Epidermal melanocyte (primary cell): ENCODE measurements at regions not wholly inside any gene's neighbourhood (a gene's known extent, or its start where the extent isn't known, plus 50 kb on each side); places are given as distances from the start of the nearest gene placed in this dataset.
"Not testable (repeated sequence)": the region's sequence is repeated elsewhere in the genome, so short reads cannot be mapped to it uniquely, and the experiment has no call there.

ENCODE experiments used
- DNase-seq: peaks from one replicate; pipeline ENCODE4 v3.0.0; 2011; ENCODE audit warnings: low spot score; ENCODE audit not compliant: insufficient read length

DNA sequence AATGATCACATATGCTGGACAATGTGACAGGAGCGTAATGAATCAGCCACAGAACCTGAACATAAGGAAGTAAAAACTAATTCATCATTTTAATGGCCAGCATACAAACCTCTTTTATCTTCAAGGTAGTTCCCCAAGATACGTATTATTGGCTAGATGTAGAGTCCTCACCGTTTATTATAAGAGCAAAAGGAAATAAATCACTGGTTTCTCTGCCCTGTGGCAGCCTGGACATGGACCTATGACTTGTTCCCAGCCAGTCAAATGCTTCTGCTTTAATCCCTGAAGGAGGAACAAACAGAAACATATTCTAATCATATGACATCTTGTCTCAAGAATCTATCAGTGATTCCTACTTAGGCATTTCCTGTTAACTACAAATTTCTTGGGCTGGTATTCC lies 86.8 kb upstream of the FAM241A start:
- DNase-seq = no peak

DNA sequence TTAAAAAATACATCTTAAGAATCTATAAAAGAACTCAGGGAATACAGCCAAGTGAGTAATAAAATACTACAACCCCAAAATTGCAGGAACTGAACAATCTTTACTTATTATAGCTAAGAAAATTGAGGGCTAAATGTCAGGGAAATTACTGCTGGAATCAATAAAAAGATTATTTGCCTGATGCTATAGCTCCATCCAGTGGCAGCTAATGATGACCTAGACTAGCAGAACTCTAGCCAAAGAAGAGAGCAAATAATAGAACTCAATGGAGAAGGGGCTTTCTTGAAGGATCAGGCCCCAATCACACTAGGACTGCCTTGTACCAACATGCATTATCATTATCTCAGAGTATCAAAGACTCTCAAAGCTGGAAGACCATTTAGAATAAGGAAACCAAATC lies 85.0 kb upstream of the FAM241A start:
- no peak for DNase-seq

DNA sequence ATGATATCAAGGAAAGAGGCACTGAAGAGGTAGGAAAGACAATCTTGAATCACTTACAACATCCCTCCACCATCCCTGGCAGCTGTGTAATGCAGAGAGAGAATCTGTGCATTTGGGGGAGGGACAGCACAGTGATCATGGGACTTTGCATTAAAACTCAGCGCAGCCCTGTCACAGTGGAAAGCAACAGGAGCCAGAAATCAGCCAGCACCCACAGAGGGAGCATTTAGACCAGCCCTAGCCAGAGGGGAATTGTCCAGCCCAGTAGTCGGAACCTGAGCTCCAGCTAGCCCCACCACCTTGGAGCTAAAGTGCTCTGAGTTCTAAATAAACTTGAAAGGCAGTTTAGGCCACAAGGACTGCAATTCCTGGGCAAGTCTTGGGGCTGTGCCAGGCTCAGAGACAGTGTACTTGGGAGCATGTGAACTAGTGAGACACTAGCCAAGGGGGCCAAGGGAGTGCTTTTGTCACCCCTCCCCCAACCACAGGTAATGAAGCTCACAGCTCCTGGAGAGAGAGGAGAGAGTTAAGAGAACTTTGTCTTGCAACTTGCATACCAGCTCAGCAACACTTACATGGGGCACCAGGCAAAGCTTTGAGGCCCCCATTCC lies 83.9 kb upstream of the FAM241A start:
- no peak for DNase-seq

DNA sequence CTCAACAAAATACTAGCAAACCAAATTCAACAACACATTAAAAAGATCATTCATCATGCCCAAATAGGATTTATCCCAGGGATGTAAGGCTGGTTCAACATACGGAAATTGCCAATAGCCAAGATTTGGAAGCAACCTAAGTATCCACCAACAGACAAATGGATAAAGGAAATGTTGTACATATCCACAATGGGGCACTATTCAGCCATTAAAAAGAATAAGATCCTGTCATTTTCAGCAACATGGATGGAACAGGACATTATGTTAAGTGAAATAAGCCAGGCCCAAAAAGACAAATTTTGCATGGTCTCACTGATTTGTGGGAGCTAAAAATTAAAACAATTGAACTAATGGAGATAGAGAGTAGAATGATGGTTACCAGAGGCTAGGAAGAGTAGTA lies 82.0 kb upstream of the FAM241A start:
- no peak for DNase-seq

DNA sequence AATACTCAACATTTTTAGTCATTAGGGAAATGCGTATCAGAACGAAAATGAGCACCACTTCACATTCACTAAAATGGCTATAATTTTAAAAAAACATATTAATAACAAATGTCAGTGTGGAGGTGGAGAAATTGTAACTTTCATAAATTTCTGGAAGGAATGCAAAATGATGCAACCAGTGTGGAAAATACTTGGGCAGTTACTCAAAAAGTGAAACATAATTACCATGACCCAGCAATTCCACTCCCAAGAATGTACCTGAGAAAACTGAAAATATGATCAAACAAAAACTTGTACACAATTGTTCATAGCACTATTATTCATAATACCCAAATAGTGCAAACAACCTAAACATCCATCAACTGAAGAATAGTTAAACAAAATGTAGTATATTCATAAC lies 76.1 kb upstream of the FAM241A start:
- no peak for DNase-seq

DNA sequence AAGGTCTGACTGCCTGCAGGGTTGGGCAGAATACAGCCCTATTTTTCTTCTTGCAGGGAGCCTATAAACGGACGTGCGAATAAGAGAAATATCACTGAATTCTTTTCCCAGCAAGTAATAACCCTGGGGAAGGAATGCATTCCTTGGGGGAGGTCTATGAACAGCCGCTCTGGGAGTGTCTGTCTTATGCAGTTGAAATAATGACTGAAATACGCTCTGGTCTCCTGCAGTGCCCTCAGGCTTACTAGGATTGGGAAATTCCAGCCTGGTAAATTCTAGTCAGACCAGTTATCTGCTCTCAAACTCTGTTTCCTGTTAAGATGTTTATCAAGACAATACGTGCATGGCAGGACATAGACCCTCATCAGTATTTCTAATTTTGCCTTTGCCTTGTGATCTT lies 72.1 kb upstream of the FAM241A start:
- no peak for DNase-seq

DNA sequence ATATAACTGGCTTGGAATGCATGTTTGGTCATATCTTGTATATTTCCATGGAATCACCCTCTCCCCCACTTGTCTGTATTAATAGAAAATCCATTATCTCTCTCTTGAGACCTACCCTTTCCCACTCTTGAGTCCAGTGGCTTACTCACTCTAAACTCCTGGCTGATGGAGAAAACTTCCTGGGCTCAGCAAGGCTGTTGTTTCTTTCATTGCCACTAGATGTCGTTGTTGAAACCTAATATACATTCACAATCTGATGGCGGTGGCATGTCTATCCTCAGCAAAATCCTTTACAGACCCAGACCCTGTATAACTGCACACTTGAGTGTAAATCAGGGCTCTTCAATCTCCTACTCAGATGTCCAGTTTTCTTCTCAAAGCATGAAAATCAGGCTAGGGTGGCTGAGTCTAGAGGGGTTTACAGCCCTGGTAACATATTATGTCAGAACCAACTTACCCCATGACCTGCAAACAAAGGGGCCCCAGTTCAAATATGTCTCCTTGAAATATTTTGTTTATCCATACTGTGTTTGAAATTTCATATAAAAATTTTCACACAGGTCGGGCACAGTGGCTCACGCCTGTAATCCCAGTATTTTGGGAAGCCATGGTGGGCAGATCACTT lies 70.0 kb upstream of the FAM241A start:
- no peak for DNase-seq

DNA sequence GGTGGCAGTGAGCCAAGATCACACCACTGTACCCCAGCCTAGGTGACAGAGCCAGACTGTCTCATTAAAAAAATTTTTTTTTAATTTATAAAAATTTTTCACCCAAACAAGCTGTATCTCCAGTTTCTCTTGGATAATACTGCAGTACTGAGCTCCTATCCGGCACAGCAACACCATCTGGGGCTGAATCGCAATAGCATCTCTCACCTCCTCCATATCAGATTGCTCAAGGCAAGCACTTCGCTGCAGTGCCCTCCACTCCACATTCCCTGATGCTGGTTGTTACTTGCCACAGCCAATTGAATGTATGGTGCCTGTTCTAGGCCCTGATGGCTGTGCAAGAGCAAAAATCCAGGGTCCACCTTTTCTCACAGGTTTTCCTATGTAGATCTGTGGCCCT lies 69.3 kb upstream of the FAM241A start:
- no peak for DNase-seq

DNA sequence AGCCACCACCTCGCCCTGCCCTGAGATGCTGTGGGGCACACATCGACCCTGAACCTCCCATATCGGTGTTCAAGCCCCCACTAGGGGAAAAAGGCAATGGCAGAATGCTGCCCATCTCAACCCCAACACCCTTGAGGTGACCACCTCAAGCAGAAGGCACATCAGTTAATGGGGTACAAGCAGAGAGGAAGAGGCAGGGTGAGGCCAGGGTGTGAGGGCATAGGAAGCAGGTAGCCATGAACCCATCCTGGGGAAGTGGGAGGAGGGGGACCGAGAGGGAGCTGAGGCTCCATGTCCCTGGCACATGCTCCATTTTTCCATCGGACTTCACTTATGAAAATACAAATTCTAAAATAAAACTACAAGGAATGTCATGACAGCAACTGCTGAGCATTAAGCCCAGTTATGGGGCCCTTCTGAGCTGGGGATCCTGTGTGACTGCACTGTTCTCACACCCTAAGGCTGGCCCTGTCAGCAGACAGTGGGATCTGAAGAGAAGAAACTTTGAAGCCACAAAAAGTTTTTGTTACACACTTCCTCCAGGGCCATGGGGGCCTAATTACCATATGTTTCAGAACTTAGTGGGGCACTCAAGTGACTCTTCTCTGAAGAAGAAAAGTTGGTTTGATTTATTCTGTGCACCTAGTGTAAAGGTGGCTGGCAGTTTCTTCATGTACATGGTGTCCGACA lies 68.2 kb upstream of the FAM241A start:
- DNase-seq = no peak

DNA sequence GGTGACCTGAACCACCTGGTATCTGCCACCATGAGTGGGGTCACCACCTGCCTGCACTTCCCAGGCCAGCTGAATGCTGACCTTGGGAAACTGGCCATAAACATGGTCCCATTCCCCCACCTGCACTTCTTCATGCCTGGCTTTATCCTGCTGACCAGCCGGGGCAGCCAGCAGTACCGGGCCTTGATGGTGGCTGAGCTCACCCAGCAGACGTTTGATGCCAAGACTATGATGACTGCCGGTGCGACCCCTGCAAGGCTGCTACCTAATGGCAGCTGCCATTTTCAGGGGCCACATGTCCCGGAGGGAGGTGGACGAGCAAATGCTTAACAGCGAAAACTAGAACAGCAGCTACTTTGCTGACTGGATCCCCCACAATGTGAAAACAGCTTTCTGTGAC lies 67.5 kb upstream of the FAM241A start:
- DNase-seq = no peak

DNA sequence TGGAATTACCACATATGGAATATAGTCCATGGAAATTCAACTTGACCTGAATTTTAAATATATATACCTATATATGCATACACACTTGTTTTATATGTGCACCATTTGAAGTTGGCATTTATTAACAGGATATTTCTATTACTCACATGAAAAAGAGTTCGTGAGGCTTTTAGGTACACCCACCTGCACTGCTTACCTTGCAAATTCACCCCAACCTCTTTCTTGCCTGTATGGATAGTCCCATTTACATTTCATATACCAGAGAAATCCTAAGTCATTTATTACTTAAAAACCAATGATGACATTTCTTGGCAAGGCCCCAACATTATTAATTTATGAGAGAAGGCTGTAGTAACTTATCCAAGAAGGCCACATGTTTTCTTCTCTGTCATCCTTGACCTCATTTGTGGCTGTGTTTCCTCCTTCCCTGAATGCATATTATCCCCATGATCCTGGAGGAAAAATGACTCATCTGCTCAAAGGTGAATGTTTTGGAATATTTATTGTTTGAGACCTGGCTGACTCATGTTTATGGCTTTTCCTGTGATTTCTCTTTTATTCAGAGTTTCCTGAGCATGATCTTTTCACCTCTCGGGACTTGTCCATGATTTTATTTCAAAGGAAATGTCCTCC lies 62.2 kb upstream of the FAM241A start:
- no peak for DNase-seq

DNA sequence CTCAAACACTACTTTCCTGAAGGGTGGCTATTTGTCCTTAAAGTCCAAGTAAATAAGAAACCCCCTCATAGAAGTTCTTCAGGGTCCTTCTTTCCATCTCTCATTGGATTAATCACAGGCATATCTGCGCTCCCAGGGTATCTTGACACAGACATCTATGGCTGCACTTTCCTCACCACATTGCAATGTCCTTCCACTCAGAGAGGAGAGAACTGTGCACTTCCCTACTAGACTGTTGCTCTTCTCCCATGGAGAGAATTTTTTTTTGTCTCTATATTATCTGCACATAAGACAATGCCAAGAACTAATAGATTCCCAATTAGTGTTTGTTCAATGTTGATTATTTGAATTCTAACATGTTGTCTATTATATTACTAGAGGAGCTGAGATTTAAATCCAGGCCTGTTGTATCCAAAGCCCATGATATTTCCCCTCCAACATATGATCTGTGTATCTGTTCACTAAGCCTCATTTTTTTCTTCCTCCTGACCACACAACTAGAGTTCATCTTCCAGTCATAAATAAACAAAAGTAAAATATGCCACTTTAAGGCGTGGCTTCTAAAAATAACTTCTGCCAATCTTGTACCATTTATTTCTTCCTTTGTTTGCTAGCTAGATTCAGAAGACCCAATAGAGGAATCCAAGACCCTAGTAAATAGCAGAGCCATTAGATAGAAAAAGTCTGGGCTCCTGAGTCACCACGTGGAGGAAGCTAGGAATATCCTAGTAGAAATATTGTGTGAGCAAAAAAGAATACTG lies 61.5 kb upstream of the FAM241A start:
- DNase-seq = no peak

DNA sequence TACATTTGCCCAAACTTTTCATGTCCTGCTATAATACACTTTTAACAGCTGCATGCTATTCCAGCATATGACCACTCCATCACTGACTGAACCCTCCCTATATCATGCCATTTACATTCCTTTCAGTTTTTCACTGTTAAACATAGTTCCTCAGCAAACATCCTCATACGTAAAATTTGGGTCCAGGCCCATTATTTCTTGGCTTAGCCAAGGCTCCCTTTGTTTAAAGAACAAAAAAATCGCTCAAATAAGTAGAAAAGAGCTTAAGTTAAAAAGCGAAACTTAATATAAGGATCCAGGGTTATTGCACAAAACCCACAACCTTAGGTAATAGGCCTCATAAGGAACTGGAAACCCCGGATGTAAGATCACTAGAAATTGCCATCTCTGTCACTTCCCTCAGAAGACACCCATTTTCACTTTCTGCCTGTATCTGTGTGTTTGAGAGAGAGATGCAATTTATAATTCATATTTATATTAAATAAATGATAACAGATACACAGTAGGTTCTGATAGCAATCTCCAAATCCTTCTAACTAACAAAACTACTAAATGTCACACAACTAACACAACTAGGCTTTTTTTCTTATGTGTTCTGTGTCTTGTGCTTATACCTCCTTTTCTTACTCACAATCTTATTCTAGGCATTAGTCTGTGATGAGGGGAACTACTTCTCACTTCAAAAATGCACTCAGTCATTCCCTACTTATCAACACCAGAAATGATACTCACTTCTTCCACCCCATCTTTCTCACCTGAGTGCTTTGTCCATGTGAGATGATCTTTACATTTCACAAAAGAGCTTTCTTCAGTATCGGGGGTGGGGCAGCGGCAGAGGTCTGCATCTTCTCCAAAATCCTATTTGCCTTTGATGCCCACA lies 59.9 kb upstream of the FAM241A start:
- DNase-seq = no peak

DNA sequence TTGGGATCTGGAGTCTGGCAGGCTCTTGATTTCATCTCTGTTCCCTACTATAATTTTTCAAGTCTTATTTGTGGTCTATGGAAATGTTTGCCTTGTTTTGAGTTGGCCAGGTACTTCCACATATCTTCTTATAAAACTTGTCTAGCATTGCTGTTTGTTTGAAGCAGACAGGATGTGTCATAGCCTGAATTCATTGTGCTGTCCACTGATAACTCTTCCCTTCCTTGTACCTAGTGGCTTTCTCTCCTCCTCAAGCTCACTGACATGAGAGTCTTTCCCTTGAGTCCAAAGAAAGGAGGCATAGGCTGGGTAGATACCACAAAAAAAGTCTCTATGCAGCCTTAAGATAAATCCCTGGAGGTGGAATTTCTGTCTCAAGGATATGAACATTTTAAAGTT lies 59.2 kb upstream of the FAM241A start:
- no peak for DNase-seq

DNA sequence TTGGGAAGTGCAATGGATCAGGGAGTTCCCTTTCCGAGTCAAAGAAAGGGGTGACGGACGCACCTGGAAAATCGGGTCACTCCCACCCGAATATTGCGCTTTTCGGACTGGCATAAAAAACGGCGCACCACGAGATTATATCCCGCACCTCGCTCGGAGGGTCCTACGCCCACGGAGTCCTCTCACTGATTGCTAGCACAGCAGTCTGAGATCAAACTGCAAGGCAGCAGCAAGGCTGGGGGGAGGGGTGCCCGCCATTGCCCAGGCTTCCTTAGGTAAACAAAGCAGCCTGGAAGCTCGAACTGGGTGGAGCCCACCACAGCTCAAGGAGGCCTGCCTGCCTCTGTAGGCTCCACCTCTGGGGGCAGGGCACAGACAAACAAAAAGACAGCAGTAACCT lies 58.6 kb upstream of the FAM241A start:
- DNase-seq = not testable (repeated sequence)

DNA sequence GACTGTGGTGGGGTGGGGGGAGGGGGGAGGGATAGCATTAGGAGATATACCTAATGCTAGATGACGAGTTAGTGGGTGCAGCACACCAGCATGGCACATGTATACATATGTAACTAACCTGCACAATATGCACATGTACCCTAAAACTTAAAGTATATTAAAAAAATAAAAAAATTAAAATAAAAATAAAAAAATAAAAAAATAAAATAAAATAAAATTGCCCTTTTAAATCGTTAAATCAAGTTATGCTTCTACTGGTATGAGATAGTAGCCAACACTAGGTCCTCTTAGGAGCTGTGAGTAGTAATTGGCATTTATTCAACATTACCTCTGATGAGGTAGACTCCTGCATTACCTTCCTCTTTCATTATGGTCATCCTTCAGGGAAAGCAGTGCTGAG lies 52.9 kb upstream of the FAM241A start:
- DNase-seq = not testable (repeated sequence)

DNA sequence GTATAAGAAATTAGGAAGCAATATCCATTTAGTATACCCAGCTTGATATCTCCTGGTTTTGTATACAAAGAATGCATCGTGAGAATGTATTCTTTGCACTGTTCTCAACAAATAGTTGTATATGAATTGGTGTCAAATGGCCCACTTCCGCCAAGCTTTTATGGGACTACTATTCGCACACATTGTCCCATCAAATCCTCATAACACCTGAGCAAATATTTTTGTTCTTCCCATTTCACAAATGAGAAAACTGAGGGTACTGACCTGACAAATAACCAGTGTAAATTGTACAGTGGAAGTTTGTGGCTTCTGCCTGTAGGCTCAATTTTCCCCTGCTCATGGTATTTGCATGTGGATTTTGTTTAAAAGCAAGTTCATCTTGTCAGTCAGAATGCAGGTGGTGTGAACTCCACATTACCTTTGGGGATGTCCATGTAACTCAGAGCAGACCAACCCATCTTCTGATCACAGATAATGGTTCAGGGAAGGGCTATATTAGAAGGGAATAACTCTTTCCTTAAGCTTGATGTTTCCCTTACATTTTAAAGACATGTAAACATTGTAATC lies 51.5 kb upstream of the FAM241A start:
- no peak for DNase-seq

DNA sequence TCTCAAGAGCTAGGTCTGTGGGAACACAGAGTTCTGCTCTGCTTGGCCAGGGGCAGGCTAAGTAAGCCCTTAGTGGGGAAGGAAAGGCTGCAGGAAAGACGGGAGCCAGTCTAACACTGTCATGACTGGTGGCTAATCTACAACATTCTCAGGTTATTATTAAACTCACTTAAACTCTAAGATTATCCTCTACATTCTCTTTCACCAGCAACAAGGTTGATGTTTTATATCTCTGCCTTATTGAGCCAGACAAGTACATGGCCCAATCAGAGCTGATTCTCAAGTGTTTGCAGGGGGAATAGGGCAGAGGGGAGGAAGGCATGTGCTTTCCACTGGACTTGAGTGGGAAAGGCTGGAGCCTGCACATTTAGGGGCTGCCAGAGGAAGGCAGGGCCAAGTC lies 50.9 kb upstream of the FAM241A start:
- no peak for DNase-seq
